NCI-H1105 treated with DMSO at 0.1 percent for 48 hours (cell line): ENCODE measurements at regions not wholly inside any gene's neighbourhood (a gene's known extent, or its start where the extent isn't known, plus 50 kb on each side); places are given as distances from the start of the nearest gene placed in this dataset.
"Not testable (repeated sequence)": the region's sequence is repeated elsewhere in the genome, so short reads cannot be mapped to it uniquely, and the experiment has no call there.

ENCODE experiments used
- DNase-seq: peaks from one replicate; lab custom pipeline; 2025; lab: John Stamatoyannopoulos, UW

- DNase-seq: no peak
Measured at GRCh38 chr10:65628493-65629139, 1297.2 kb upstream of the LRRTM3 start.

- DNase-seq: no peak
Measured at GRCh38 chr10:65660006-65660405, 1265.8 kb upstream of the LRRTM3 start.

- DNase-seq: no peak
Measured at GRCh38 chr10:65670087-65670486, 1255.7 kb upstream of the LRRTM3 start.

- DNase-seq: not testable (repeated sequence)
Measured at GRCh38 chr10:65670596-65670995, 1255.2 kb upstream of the LRRTM3 start.

GRCh38 chr10:65675236-65675635 lies 1250.6 kb upstream of the LRRTM3 start:
- no peak for DNase-seq

- no peak for DNase-seq
Measured at GRCh38 chr10:65684896-65685295, 1240.9 kb upstream of the LRRTM3 start.

- DNase-seq: no peak
Measured at GRCh38 chr10:65701168-65701776, 1224.6 kb upstream of the LRRTM3 start.

- DNase-seq: no peak
Measured at GRCh38 chr10:65708057-65708456, 1217.8 kb upstream of the LRRTM3 start.

- DNase-seq: no peak
Measured at GRCh38 chr10:65710306-65710705, 1215.5 kb upstream of the LRRTM3 start.

GRCh38 chr10:65719790-65720189 lies 1206.0 kb upstream of the LRRTM3 start:
- DNase-seq: no peak

- DNase-seq: no peak
Measured at GRCh38 chr10:65720901-65721300, 1204.9 kb upstream of the LRRTM3 start.

- DNase-seq: no peak
Measured at GRCh38 chr10:65723525-65723924, 1202.3 kb upstream of the LRRTM3 start.

GRCh38 chr10:65735382-65735781 lies 1190.5 kb upstream of the LRRTM3 start:
- DNase-seq: no peak

GRCh38 chr10:65742906-65743305 lies 1182.9 kb upstream of the LRRTM3 start:
- DNase-seq: no peak

GRCh38 chr10:65751218-65751617 lies 1174.6 kb upstream of the LRRTM3 start:
- DNase-seq: no peak

- DNase-seq: no peak
Measured at GRCh38 chr10:65751896-65752295, 1173.9 kb upstream of the LRRTM3 start.

GRCh38 chr10:65753532-65753931 lies 1172.3 kb upstream of the LRRTM3 start:
- no peak for DNase-seq

- no peak for DNase-seq
Measured at GRCh38 chr10:65754112-65754511, 1171.7 kb upstream of the LRRTM3 start.

GRCh38 chr10:65762311-65762710 lies 1163.5 kb upstream of the LRRTM3 start:
- DNase-seq: no peak

GRCh38 chr10:65765006-65765541 lies 1160.8 kb upstream of the LRRTM3 start:
- DNase-seq: no peak

GRCh38 chr10:65769828-65770227 lies 1156.0 kb upstream of the LRRTM3 start:
- DNase-seq: no peak

GRCh38 chr10:65778753-65779152 lies 1147.1 kb upstream of the LRRTM3 start:
- no peak for DNase-seq

GRCh38 chr10:65779985-65780384 lies 1145.9 kb upstream of the LRRTM3 start:
- DNase-seq: no peak

GRCh38 chr10:65786279-65786678 lies 1139.6 kb upstream of the LRRTM3 start:
- DNase-seq: no peak
